ENCODE measurements at regions not wholly inside any gene's neighbourhood (a gene's known extent, or its start where the extent isn't known, plus 50 kb on each side); places are given as distances from the start of the nearest gene placed in this dataset.

DNA sequence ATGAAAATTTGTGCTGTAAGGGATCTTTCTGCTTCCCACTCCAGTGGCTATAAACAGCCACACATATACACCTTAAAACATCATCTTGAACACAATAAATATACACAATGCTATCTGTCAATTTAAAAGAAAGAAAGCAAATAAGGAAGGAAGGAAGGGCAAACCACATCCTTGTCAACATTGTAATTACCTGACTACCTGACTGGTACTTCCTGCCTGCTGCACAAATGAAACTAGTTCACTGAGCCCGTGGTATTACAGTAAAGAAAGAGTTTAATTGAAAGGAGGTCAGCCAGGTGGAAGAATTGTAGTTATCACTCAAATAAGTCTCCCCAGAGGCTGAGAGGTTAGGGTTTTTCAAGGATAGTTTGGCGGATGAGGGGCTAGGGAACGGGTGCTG lies 344.4 kb upstream of the ASIC2 start:
- Histone ChIP-seq H3K9me3 (ENCODE audit: control extremely low read depth in 1 of 3, control insufficient read depth in 2 of 3, insufficient read depth in 1 of 3, low read length in 2 of 3) (peaks cover 0 to 17% (median 7%) of the 10 kb centered on the region in 3 donors), H4K20me1 (ENCODE audit: control insufficient read depth, insufficient read depth, low read length, poor library complexity, severe bottlenecking) (no peaks in the 10 kb centered on the region), H3K27ac (ENCODE audit: low read length in 2 of 2) (no peak overlapping the region), H3K4me1 (ENCODE audit: control insufficient read depth in 2 of 2, insufficient read depth in 2 of 2, low read length in 2 of 2) (no peaks in the 10 kb centered on the region), H2AFZ (ENCODE audit: insufficient read depth, low read depth, low read length, poor library complexity, severe bottlenecking) (no peak overlapping the region), H3K36me3 (replicated peaks in 1 of 2; ENCODE audit: control extremely low read depth in 1 of 2, control insufficient read depth in 1 of 2, extremely low read depth in 1 of 2, insufficient read depth in 2 of 2, low read length in 1 of 2) (no peaks in the 10 kb centered on the region), H3K79me2 (ENCODE audit: control insufficient read depth, insufficient read depth, low read length) (no peaks in the 10 kb centered on the region), H3K4me3 (ENCODE audit: control extremely low read depth in 1 of 5, extremely low read depth in 1 of 5, insufficient read depth in 1 of 5, low read depth in 2 of 5, low read length in 4 of 5) (no peak overlapping the region), H3K4me2 (replicated peaks; ENCODE audit: low read depth, low read length, poor library complexity, severe bottlenecking) (no peak overlapping the region), H3K27me3 (replicated peaks in 1 of 4; ENCODE audit: control extremely low read depth in 1 of 4, control insufficient read depth in 3 of 4, insufficient read depth in 4 of 4, low read length in 3 of 4) (peaks cover 0 to 2% (median 0%) of the 10 kb centered on the region in 4 experiments), H3K9ac (ENCODE audit: low read length) (no peak overlapping the region)
- ChIA-PET POLR2A (no interaction called here), CTCF (no interaction called here)
- Mint-ChIP-seq H3K9me3 (ENCODE audit: insufficient read depth) (peaks cover 3% of the 10 kb centered on the region), H3K4me1 (peaks cover 6% of the 10 kb centered on the region), H3K27me3 (peaks cover 15% of the 10 kb centered on the region), H3K27ac (no peak overlapping the region), H3K4me3 (no peak overlapping the region)
- WGBS (ENCODE audit: insufficient coverage), result 45% methylated on average over 2 of the region's 3 CpGs
- TF ChIP-seq, protein P1, sequence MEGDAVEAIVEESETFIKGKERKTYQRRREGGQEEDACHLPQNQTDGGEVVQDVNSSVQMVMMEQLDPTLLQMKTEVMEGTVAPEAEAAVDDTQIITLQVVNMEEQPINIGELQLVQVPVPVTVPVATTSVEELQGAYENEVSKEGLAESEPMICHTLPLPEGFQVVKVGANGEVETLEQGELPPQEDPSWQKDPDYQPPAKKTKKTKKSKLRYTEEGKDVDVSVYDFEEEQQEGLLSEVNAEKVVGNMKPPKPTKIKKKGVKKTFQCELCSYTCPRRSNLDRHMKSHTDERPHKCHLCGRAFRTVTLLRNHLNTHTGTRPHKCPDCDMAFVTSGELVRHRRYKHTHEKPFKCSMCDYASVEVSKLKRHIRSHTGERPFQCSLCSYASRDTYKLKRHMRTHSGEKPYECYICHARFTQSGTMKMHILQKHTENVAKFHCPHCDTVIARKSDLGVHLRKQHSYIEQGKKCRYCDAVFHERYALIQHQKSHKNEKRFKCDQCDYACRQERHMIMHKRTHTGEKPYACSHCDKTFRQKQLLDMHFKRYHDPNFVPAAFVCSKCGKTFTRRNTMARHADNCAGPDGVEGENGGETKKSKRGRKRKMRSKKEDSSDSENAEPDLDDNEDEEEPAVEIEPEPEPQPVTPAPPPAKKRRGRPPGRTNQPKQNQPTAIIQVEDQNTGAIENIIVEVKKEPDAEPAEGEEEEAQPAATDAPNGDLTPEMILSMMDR (IDR thresholded peaks at IDR 0.05), result no peak
- intact Hi-C loops (cut with micrococcal nuclease), result no loop called here
- DNase-seq (no peak), ATAC-seq (ENCODE audit: low read depth) (no peak)

DNA sequence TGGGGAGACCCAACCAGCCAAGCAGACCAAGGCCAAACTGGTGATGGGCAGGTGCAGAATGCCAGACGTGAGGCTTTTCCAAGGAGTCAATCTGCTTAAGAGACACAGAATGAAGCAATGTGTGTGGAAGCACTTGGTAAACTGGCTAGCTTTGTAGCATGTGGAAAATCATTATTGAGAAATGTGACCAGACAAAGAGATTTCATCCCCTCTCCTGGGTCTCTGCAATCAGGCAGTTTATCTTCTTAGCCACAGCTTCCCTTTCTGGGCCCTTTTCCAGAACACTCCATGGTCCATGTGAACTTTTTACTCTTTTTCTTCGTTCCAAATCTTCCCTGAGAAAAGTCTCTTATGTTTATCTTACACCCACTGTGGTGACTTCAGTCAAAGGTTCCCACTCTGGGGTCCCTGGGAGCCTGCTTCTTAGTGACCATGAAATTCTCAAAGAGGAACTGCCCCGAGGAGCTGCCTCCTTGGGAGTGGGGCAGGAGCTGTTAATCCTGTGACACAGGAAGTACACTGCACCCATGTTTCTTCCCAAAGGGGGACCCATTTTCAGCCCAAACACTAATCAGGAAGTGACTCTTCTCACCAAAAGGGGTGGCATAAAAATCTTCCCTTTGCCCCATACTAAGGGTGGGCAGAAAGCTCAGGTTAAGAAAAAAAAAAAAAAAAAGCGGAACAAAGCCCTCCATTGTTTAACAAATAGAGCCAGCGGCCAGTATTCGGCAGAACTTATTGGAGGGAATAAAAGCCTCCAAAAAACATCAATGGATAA lies 346.2 kb upstream of the ASIC2 start:
- CTCF ChIA-PET, result no interaction called here
- Histone ChIP-seq H3K9ac (ENCODE audit: low read length) (no peak overlapping the region), H4K20me1 (ENCODE audit: control insufficient read depth, insufficient read depth, low read length, poor library complexity, severe bottlenecking) (no peaks in the 10 kb centered on the region), H3K79me2 (ENCODE audit: control insufficient read depth, insufficient read depth, low read length) (no peaks in the 10 kb centered on the region), H3K9me3 (ENCODE audit: control extremely low read depth in 1 of 3, control insufficient read depth in 2 of 3, insufficient read depth in 1 of 3, low read length in 2 of 3) (peaks cover 0 to 12% (median 7%) of the 10 kb centered on the region in 3 donors), H3K36me3 (replicated peaks in 1 of 2; ENCODE audit: control extremely low read depth in 1 of 2, control insufficient read depth in 1 of 2, extremely low read depth in 1 of 2, insufficient read depth in 2 of 2, low read length in 1 of 2) (no peaks in the 10 kb centered on the region), H3K4me3 (ENCODE audit: control extremely low read depth in 1 of 5, extremely low read depth in 1 of 5, insufficient read depth in 1 of 5, low read depth in 2 of 5, low read length in 4 of 5) (no peak overlapping the region), H3K27ac (ENCODE audit: low read length in 2 of 2) (no peak overlapping the region), H3K4me1 (ENCODE audit: control insufficient read depth in 2 of 2, insufficient read depth in 2 of 2, low read length in 2 of 2) (no peaks in the 10 kb centered on the region), H2AFZ (ENCODE audit: insufficient read depth, low read depth, low read length, poor library complexity, severe bottlenecking) (no peak overlapping the region), H3K4me2 (replicated peaks; ENCODE audit: low read depth, low read length, poor library complexity, severe bottlenecking) (no peak overlapping the region), H3K27me3 (replicated peaks in 1 of 4; ENCODE audit: control extremely low read depth in 1 of 4, control insufficient read depth in 3 of 4, insufficient read depth in 4 of 4, low read length in 3 of 4) (no peaks in the 10 kb centered on the region)
- Mint-ChIP-seq H3K4me3 (no peak overlapping the region), H3K9me3 (ENCODE audit: insufficient read depth) (peaks cover 3% of the 10 kb centered on the region), H3K27ac (no peak overlapping the region), H3K27me3 (peaks cover 14% of the 10 kb centered on the region), H3K4me1 (peaks cover 6% of the 10 kb centered on the region)
- intact Hi-C loops (cut with micrococcal nuclease), result no loop called here
- POLR2A ChIA-PET, result no interaction called here
- ATAC-seq (ENCODE audit: low read depth), result no peak
- TF ChIP-seq, protein P1 (IDR thresholded peaks at IDR 0.05), result no peak
- TF ChIP-seq EZH2 (IDR thresholded peaks at IDR 0.05; ENCODE audit: borderline replicate concordance, insufficient read depth, low read depth, low read length, poor library complexity, severe bottlenecking), result no peak
- DNase-seq, result no peak
- WGBS (ENCODE audit: insufficient coverage), result 75% methylated on average over 2 of the region's 6 CpGs
